Neural progenitor cell (in vitro differentiated cells): ENCODE measurements at regions not wholly inside any gene's neighbourhood (a gene's known extent, or its start where the extent isn't known, plus 50 kb on each side); places are given as distances from the start of the nearest gene placed in this dataset.

ENCODE experiments used
- DNase-seq: peaks from one replicate; pipeline ENCODE4 v3.0.0-alpha.2; 2016; ENCODE audit warnings: low spot score
- H2AFZ ChIP-seq: fragments of 200-600 bp; sonication (generic); replicated peaks from 2 replicates; pipeline ENCODE4 v1.6.1; 2016; ENCODE audit warnings: antibody characterized with exemption
- H3F3A ChIP-seq: fragments of 200-600 bp; sonication (generic); 2 replicates; pipeline ENCODE4 v1.6.1; 2016; ENCODE audit warnings: antibody characterized with exemption, low read depth
- H3K27ac ChIP-seq: fragments of 200-600 bp; sonication (generic); 2 replicates; pipeline ENCODE4 v1.5.1; 2016; ENCODE audit warnings: mild to moderate bottlenecking
- H3K27me3 ChIP-seq: fragments of 200-600 bp; sonication (generic); 2 replicates; pipeline ENCODE4 v1.6.1; 2016; ENCODE audit warnings: mild to moderate bottlenecking, moderate library complexity
- H3K36me3 ChIP-seq: fragments of 200-600 bp; sonication (generic); 2 replicates; pipeline ENCODE4 v1.5.1; 2016
- H3K4me1 ChIP-seq: fragments of 200-600 bp; sonication (generic); 2 replicates; pipeline ENCODE4 v1.6.1; 2016; ENCODE audit warnings: mixed run types
- H3K4me2 ChIP-seq: fragments of 200-600 bp; sonication (generic); 2 replicates; pipeline ENCODE4 v1.6.1; 2016
- H3K4me3 ChIP-seq: fragments of 200-600 bp; sonication (generic); 2 replicates; pipeline ENCODE4 v1.5.1; 2016
- H3K79me2 ChIP-seq: fragments of 200-600 bp; sonication (generic); 2 replicates; pipeline ENCODE4 v1.6.1; 2016; ENCODE audit warnings: low read depth
- H3K9ac ChIP-seq: fragments of 200-600 bp; sonication (generic); 2 replicates; pipeline ENCODE4 v1.6.1; 2016
- H3K9me3 ChIP-seq: fragments of 200-600 bp; sonication (generic); 2 replicates; pipeline ENCODE4 v1.5.1; 2016; ENCODE audit warnings: low read depth
- H4K20me1 ChIP-seq: fragments of 200-600 bp; sonication (generic); 2 replicates; pipeline ENCODE4 v1.6.1; 2016; ENCODE audit warnings: low read depth
- H3K27ac Mint-ChIP-seq: 3 replicates; pipeline ENCODE4 v1.8.0; 2021; ENCODE audit warnings: mixed read lengths
- H3K27me3 Mint-ChIP-seq: 2 replicates; pipeline ENCODE4 v1.8.0; 2022; ENCODE audit warnings: low read depth, mild to moderate bottlenecking, inconsistent platforms, moderate library complexity, mixed read lengths; ENCODE audit not compliant: insufficient read depth
- H3K36me3 Mint-ChIP-seq: 3 replicates; pipeline ENCODE4 v1.8.0; 2021; ENCODE audit warnings: mixed read lengths
- H3K4me1 Mint-ChIP-seq: 3 replicates; pipeline ENCODE4 v1.8.0; 2021; ENCODE audit warnings: mixed read lengths
- H3K4me3 Mint-ChIP-seq: 3 replicates; pipeline ENCODE4 v1.8.0; 2021; ENCODE audit warnings: mild to moderate bottlenecking, moderate library complexity, mixed read lengths
- H3K9me3 Mint-ChIP-seq: 3 replicates; pipeline ENCODE4 v1.8.0; 2020; ENCODE audit warnings: mixed read lengths
- EZH2 ChIP-seq: fragments of 200-600 bp; sonication (generic); IDR thresholded peaks from 2 replicates; pipeline ENCODE4 v1.6.1; 2017; ENCODE audit warnings: antibody characterized with exemption, mild to moderate bottlenecking, moderate library complexity
- EZH2phosphoT487 ChIP-seq: fragments of 200-600 bp; sonication (generic); IDR thresholded peaks from 2 replicates; pipeline ENCODE4 v1.6.1; 2017; ENCODE audit warnings: antibody characterized with exemption
- TF ChIP-seq, protein P1 (sequence below): fragments of 200-600 bp; sonication (generic); IDR thresholded peaks from 2 replicates; pipeline ENCODE4 v1.5.1; 2017; ENCODE audit warnings: antibody characterized with exemption, mild to moderate bottlenecking

DNA sequence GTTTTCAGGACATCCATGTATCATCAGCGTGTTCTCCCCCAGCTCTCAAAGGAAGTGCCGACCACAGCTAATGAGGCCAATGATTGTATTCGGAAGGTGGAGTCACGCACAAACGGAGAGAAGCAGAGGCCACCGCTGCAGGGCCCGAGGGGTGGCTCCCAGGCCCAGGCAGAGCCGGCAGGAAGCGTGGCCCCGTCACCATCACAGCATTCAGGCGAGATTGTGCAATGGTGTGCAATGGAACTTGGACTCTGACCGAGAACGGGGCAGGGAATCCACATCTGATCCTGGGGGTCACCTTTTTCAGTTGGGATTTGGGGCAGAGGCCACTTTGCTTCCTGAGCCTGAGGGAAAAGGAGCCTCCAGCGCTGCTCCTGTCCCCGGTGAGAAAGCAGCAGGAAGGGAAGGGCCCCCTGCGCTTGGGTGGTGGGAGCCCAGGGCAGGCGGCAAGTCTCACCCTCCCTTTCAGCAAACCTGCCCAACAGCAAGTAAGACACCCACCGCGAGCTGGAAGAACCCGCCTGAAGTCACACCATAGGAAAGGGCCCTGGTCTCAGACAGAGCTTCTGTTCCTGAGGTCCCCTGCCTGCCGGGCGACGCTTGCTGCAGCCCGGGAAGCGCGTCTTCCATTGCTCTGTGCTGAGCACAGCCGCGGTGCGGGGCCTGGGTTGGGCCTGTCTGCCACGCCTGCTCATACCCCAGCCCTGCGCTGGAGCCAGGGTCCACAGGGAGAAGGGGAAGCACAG is 1430.7 kb downstream of the BRD1 start:
- H3K27me3 Mint-ChIP-seq = no peaks in the 10 kb centered on the region

DNA sequence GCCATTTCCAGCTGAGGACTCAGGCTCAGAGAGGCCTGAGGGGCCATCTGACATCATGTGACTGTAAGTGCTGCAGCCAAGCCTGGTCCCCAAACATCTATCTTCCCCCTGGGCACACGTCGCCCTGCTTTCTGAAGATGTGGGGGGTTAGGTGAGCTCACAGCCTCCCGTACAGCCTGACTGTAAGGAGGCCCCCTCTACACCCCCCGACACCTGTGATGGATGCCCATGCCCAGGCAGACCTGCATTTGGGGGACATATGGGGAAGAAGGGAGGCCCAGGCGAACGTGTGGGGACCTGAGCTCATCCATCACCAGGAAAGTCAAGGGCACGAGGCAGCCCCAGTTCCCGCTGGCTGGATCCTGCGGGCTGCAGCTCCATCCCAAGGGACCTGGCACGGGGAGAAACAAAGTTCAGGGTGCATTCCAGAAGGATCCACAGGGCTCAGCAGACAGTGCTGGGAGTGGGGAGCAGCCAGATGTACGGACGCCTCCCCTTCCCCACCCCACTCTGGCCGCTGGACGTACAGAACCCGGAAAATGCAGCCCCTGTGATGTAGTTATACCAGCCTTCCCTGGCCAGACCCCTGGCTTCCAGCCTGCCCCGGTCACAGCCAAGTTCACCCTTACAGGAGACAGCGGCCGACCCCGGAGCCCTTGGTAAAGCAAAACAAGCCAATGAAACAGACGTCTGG is 1431.4 kb downstream of the BRD1 start:
- Histone ChIP-seq H3K9me3 (no peaks in the 10 kb centered on the region), H3K9ac (no peak overlapping the region), H3F3A (no peaks in the 10 kb centered on the region), H3K27me3 (no peaks in the 10 kb centered on the region), H4K20me1 (no peaks in the 10 kb centered on the region), H2AFZ (no peak overlapping the region), H3K36me3 (no peaks in the 10 kb centered on the region), H3K4me2 (no peak overlapping the region), H3K27ac (no peak overlapping the region), H3K4me3 (no peak overlapping the region), H3K4me1 (peaks cover 5% of the 10 kb centered on the region), H3K79me2 (no peaks in the 10 kb centered on the region)
- TF ChIP-seq EZH2phosphoT487 (no peak), EZH2 (no peak)
- TF ChIP-seq, protein P1, sequence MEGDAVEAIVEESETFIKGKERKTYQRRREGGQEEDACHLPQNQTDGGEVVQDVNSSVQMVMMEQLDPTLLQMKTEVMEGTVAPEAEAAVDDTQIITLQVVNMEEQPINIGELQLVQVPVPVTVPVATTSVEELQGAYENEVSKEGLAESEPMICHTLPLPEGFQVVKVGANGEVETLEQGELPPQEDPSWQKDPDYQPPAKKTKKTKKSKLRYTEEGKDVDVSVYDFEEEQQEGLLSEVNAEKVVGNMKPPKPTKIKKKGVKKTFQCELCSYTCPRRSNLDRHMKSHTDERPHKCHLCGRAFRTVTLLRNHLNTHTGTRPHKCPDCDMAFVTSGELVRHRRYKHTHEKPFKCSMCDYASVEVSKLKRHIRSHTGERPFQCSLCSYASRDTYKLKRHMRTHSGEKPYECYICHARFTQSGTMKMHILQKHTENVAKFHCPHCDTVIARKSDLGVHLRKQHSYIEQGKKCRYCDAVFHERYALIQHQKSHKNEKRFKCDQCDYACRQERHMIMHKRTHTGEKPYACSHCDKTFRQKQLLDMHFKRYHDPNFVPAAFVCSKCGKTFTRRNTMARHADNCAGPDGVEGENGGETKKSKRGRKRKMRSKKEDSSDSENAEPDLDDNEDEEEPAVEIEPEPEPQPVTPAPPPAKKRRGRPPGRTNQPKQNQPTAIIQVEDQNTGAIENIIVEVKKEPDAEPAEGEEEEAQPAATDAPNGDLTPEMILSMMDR = no peak
- no peak for DNase-seq
- H3K4me3 Mint-ChIP-seq = no peak overlapping the region
- no peaks in the 10 kb centered on the region for H3K27me3 Mint-ChIP-seq
- no peaks in the 10 kb centered on the region for H3K9me3 Mint-ChIP-seq
- no peaks in the 10 kb centered on the region for H3K36me3 Mint-ChIP-seq
- H3K4me1 Mint-ChIP-seq = peaks cover 3% of the 10 kb centered on the region
- no peak overlapping the region for H3K27ac Mint-ChIP-seq

More for the DNA sequence above, 1430.7 kb downstream of the BRD1 start:
- Histone ChIP-seq H3K4me2 (no peak overlapping the region), H3K4me3 (no peak overlapping the region), H3K36me3 (no peaks in the 10 kb centered on the region), H2AFZ (no peak overlapping the region), H3K4me1 (no peaks in the 10 kb centered on the region), H3F3A (no peaks in the 10 kb centered on the region), H3K79me2 (no peaks in the 10 kb centered on the region), H3K9me3 (no peaks in the 10 kb centered on the region), H3K9ac (no peak overlapping the region), H3K27ac (no peak overlapping the region), H3K27me3 (no peaks in the 10 kb centered on the region), H4K20me1 (no peaks in the 10 kb centered on the region)
- H3K9me3 Mint-ChIP-seq = no peaks in the 10 kb centered on the region
- no peaks in the 10 kb centered on the region for H3K36me3 Mint-ChIP-seq
- no peak overlapping the region for H3K27ac Mint-ChIP-seq
- H3K4me1 Mint-ChIP-seq = peaks cover 1% of the 10 kb centered on the region
- DNase-seq = no peak
- no peak overlapping the region for H3K4me3 Mint-ChIP-seq
- TF ChIP-seq EZH2phosphoT487 = no peak
- no peak for TF ChIP-seq EZH2
- TF ChIP-seq, protein P1 = no peak

DNA sequence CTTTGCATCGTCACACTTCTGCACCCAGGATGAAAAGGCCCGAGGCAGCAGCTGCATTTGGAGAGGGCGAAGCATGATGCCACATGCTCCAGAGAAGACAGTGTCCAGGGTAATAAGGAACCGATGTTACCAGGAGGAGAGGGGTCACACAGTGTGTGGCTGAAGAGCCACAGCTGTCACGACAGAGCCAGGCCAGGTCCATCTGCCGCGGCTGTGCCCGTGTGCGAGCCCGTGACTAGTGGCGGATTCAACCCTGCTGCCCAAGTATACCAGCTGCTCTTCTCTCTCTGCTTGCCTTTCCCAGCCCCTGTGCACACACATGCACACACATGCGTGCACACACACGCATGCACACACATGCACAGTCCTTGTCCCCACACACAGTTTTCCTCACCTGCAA is 1432.5 kb downstream of the BRD1 start:
- Mint-ChIP-seq H3K27ac (no peak overlapping the region), H3K36me3 (no peaks in the 10 kb centered on the region), H3K27me3 (no peaks in the 10 kb centered on the region), H3K9me3 (no peaks in the 10 kb centered on the region), H3K4me3 (no peak overlapping the region), H3K4me1 (peaks cover 8% of the 10 kb centered on the region)
- Histone ChIP-seq H3K36me3 (no peaks in the 10 kb centered on the region), H3K9ac (no peak overlapping the region), H4K20me1 (no peaks in the 10 kb centered on the region), H3K4me1 (peaks cover 12% of the 10 kb centered on the region), H3K9me3 (no peaks in the 10 kb centered on the region), H3F3A (no peaks in the 10 kb centered on the region), H2AFZ (no peak overlapping the region), H3K27ac (no peak overlapping the region), H3K27me3 (no peaks in the 10 kb centered on the region), H3K79me2 (no peaks in the 10 kb centered on the region), H3K4me3 (no peak overlapping the region), H3K4me2 (no peak overlapping the region)
- TF ChIP-seq EZH2 = no peak
- TF ChIP-seq EZH2phosphoT487 = no peak
- TF ChIP-seq, protein P1 = no peak
- no peak for DNase-seq
